HepG2 (cell line): ENCODE measurements at regions not wholly inside any gene's neighbourhood (a gene's known extent, or its start where the extent isn't known, plus 50 kb on each side); places are given as distances from the start of the nearest gene placed in this dataset.

ENCODE experiments used
- ATAC-seq: fragments of 200-7000 bp; cut with Tn5 transposase; 3 replicates; pipeline ENCODE4 v1.9.1; 2020; ENCODE audit warnings: mild to moderate bottlenecking, moderate library complexity
- BruUV-seq: library from RNA; stranded (reverse); fragments of 400-500 nt; replicated peaks from 2 replicates; lab custom pipeline; 2021; lab: Mats Ljungman, UMichigan
- CTCF ChIA-PET: fragments of 300-600 bp; formaldehyde crosslinking; extraction: SDS; loops from one replicate; lab custom pipeline; 2021; ENCODE audit warnings: low total read pairs, inconsistent platforms, low intra/inter-chr PET ratio; lab: Yijun Ruan, JAX
- POLR2A ChIA-PET: fragments of 350-600 bp; sonication (Branson Sonifier 250); formaldehyde crosslinking; loops from one replicate; lab custom pipeline; 2020; ENCODE audit warnings: antibody characterized with exemption, inconsistent platforms; lab: Yijun Ruan, JAX
- DNase-seq: peaks from one replicate; pipeline ENCODE4 v3.0.0-alpha.2; 2015; ENCODE audit warnings: low spot score
- FAIRE-seq: peaks from 3 replicates; lab custom pipeline; 2011; peaks lifted over from hg19 to GRCh38; lab: Jason Lieb, UNC
- H2AFZ ChIP-seq: one replicate; pipeline ENCODE4 v1.6.1; 2011; ENCODE audit warnings: low read length, inconsistent platforms
- H3K27ac ChIP-seq: fragments of 300-600 bp; 3 replicates; pipeline ENCODE4 v1.8.0; 2011; ENCODE audit warnings: mixed run types, mild to moderate bottlenecking, mixed read lengths, low read length, inconsistent platforms; ENCODE audit not compliant: insufficient read depth; ENCODE audit errors: extremely low read length
- H3K27me3 ChIP-seq, 2 experiments: fragments of 200-600 bp in 1 of 2; 2 replicates in 1 of 2; 3 replicates in 1 of 2; pipeline versions ENCODE4 v1.6.0 to v1.8.0; 2011; ENCODE audit warnings: low read length in 2 of 2, mild to moderate bottlenecking in 2 of 2, moderate library complexity in 2 of 2, inconsistent platforms in 1 of 2; ENCODE audit not compliant: insufficient read depth in 2 of 2, control insufficient read depth in 1 of 2
- H3K36me3 ChIP-seq, 2 experiments: fragments of 200-600 bp in 1 of 2; replicated peaks in 1 of 2; 2 replicates in 1 of 2; 3 replicates in 1 of 2; pipeline versions ENCODE4 v1.5.1 to v1.8.0; 2011; ENCODE audit warnings: low read length in 2 of 2, inconsistent platforms in 1 of 2; ENCODE audit not compliant: insufficient read depth in 2 of 2, control insufficient read depth in 1 of 2
- H3K4me1 ChIP-seq: 2 replicates; pipeline ENCODE4 v1.5.1; 2012; ENCODE audit warnings: low read length, inconsistent platforms; ENCODE audit not compliant: insufficient read depth
- H3K4me2 ChIP-seq: 2 replicates; pipeline ENCODE4 v1.6.0; 2011; ENCODE audit warnings: low read depth, low read length, inconsistent platforms
- H3K4me3 ChIP-seq, 3 experiments: fragments of 200-600 bp in 1 of 3; sonication (generic), shearing (Covaris generic) in 1 of 3; replicated peaks in 1 of 3; 2 replicates each; pipeline ENCODE4 v1.5.1; 2011 to 2016; ENCODE audit warnings: low read length in 3 of 3, inconsistent platforms in 2 of 3, low read depth in 2 of 3, mild to moderate bottlenecking in 2 of 3, control low read depth in 1 of 3, mixed read lengths in 1 of 3; ENCODE audit not compliant: insufficient read depth in 1 of 3
- H3K79me2 ChIP-seq: one replicate; pipeline ENCODE4 v1.6.1; 2011; ENCODE audit warnings: low read length, inconsistent platforms; ENCODE audit not compliant: insufficient read depth
- H3K9ac ChIP-seq: 2 replicates; pipeline ENCODE4 v1.6.0; 2011; ENCODE audit warnings: mild to moderate bottlenecking, low read depth, low read length, inconsistent platforms; ENCODE audit not compliant: insufficient read depth
- H3K9me3 ChIP-seq: 2 replicates; pipeline ENCODE4 v1.5.1; 2012; ENCODE audit warnings: mild to moderate bottlenecking, low read length
- H4K20me1 ChIP-seq: 2 replicates; pipeline ENCODE4 v1.6.0; 2011; ENCODE audit warnings: inconsistent platforms, mild to moderate bottlenecking, low read length, moderate library complexity; ENCODE audit not compliant: insufficient read depth
- ATF7-NPFF ChIP-seq: sonication (generic); formaldehyde crosslinking; IDR thresholded peaks from 2 replicates; pipeline ENCODE4 v1.8.1; 2023; ENCODE audit warnings: mild to moderate bottlenecking, low read depth, missing genetic modification reagents, moderate library complexity
- CEBPB ChIP-seq: IDR thresholded peaks from 2 replicates; pipeline ENCODE4 v1.6.1; 2011; ENCODE audit warnings: low read depth, low read length, improper control_type of control experiment, borderline replicate concordance
- ELF4 ChIP-seq: sonication (generic); formaldehyde crosslinking; IDR thresholded peaks from 2 replicates; pipeline ENCODE4 v1.5.0; 2020; ENCODE audit warnings: missing genetic modification reagents, mild to moderate bottlenecking, moderate library complexity, borderline replicate concordance
- HDAC1 ChIP-seq: sonication (generic); formaldehyde crosslinking; IDR thresholded peaks from 2 replicates; pipeline ENCODE4 v1.5.1; 2020; ENCODE audit warnings: mild to moderate bottlenecking, missing genetic modification reagents
- HOXA3 ChIP-seq: sonication (generic); formaldehyde crosslinking; IDR thresholded peaks from 2 replicates; pipeline ENCODE4 v1.5.0; 2020; ENCODE audit warnings: missing genetic modification reagents
- JUN ChIP-seq: sonication (generic); formaldehyde crosslinking; IDR thresholded peaks from 2 replicates; pipeline ENCODE4 v1.4.0; 2020; ENCODE audit warnings: mild to moderate bottlenecking, missing genetic modification reagents
- PRPF4 ChIP-seq: fragments of 200-400 bp; formaldehyde crosslinking; IDR thresholded peaks from 2 replicates; pipeline ENCODE4 v1.6.1; 2016; ENCODE audit warnings: low read length, low read depth; ENCODE audit not compliant: poor library complexity, severe bottlenecking
- TEAD2 ChIP-seq: sonication (generic); formaldehyde crosslinking; IDR thresholded peaks from 2 replicates; pipeline ENCODE4 v1.9.0; 2021; ENCODE audit warnings: missing genetic modification reagents
- ZBTB44 ChIP-seq: sonication (generic); formaldehyde crosslinking; IDR thresholded peaks from 2 replicates; pipeline ENCODE4 v1.4.0; 2020; ENCODE audit warnings: missing genetic modification reagents
- ZEB1 ChIP-seq: IDR thresholded peaks from 2 replicates; pipeline ENCODE4 v1.6.1; 2012; ENCODE audit warnings: mild to moderate bottlenecking, low read depth, inconsistent platforms; ENCODE audit not compliant: insufficient replicate concordance
- ZNF251 ChIP-seq: sonication (generic); formaldehyde crosslinking; IDR thresholded peaks from 2 replicates; pipeline ENCODE4 v1.9.0; 2021; ENCODE audit warnings: mild to moderate bottlenecking, missing genetic modification reagents
- ZNF280D ChIP-seq: sonication (generic); formaldehyde crosslinking; IDR thresholded peaks from 2 replicates; pipeline ENCODE4 v1.5.1; 2020; ENCODE audit warnings: mild to moderate bottlenecking, missing genetic modification reagents
- ZNF333 ChIP-seq: sonication (generic); formaldehyde crosslinking; IDR thresholded peaks from 2 replicates; pipeline ENCODE4 v1.4.0; 2020; ENCODE audit warnings: mild to moderate bottlenecking, missing genetic modification reagents, borderline replicate concordance
- ZNF335 ChIP-seq: sonication (generic); formaldehyde crosslinking; IDR thresholded peaks from 2 replicates; pipeline ENCODE4 v1.4.0; 2020; ENCODE audit warnings: missing genetic modification reagents
- ZNF589 ChIP-seq: sonication (generic); formaldehyde crosslinking; conservative IDR thresholded peaks from 2 replicates; pipeline ENCODE4 v1.8.0; 2022; ENCODE audit warnings: mild to moderate bottlenecking, moderate library complexity, missing genetic modification reagents
- ZNF660 ChIP-seq: sonication (generic); formaldehyde crosslinking; IDR thresholded peaks from 2 replicates; pipeline ENCODE4 v1.5.1; 2020; ENCODE audit warnings: mild to moderate bottlenecking, low read depth, missing genetic modification reagents, borderline replicate concordance
- WGBS: methylation state at CpG from one replicate; pipeline ENCODE4 v1.1.6; 2017; ENCODE audit warnings: low lambda C conversion rate; 5-methylcytosine and 5-hydroxymethylcytosine counted together
- in situ Hi-C: cut with HindIII; loops from 2 replicates; pipeline ENCODE4 v1.10.0; 2017; ENCODE audit warnings: low pct_unique_long_range_greater_than_20kb; ENCODE audit not compliant: extremely low pct_ligation_motif_present
- intact Hi-C: fragments of 100-400 bp; cut with micrococcal nuclease; formaldehyde crosslinking; loops from one replicate; pipeline ENCODE4 v1.10.0; 2022; ENCODE audit not compliant: unreplicated experiment
- TF ChIP-seq, protein P1 (sequence below): sonication (generic); formaldehyde crosslinking; IDR thresholded peaks from 2 replicates; pipeline ENCODE4 v1.4.0; 2020; ENCODE audit warnings: missing genetic modification reagents
- TF ChIP-seq, protein P2 (sequence below): sonication (generic); formaldehyde crosslinking; IDR thresholded peaks from 2 replicates; pipeline ENCODE4 v1.8.0; 2022; ENCODE audit warnings: mild to moderate bottlenecking, missing genetic modification reagents, borderline replicate concordance

DNA sequence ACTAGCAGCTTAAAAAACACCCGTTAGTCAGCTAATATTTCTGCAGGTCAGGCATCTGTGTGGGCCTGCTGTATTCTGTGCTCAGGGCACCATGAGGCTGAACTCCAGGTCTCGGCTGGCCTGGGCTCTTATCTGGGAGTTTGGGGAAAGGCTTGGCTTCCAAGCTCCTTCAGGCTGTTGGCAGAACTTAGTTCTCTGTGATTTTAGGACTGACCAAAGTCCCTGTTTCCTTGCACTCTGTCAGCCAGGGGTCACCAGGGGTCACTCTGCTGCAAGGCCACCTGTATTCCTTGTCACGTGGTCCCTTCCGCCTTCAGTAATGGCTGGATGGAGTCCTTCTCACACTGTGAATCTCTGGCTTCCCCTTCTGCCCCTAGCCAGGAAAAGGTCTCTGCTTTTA lies 586.4 kb downstream of the AACS start (continued):
- TF ChIP-seq CEBPB = no peak
- TF ChIP-seq HDAC1 (CRISPR knock-in tag) = no peak
- no peak for TF ChIP-seq ZNF660 (CRISPR knock-in tag)
- TF ChIP-seq ZNF251 (CRISPR knock-in tag) = no peak
- no peak for TF ChIP-seq ZBTB44 (CRISPR knock-in tag)
- TF ChIP-seq ZNF589 (CRISPR knock-in tag) = no peak
- TF ChIP-seq, protein P1, sequence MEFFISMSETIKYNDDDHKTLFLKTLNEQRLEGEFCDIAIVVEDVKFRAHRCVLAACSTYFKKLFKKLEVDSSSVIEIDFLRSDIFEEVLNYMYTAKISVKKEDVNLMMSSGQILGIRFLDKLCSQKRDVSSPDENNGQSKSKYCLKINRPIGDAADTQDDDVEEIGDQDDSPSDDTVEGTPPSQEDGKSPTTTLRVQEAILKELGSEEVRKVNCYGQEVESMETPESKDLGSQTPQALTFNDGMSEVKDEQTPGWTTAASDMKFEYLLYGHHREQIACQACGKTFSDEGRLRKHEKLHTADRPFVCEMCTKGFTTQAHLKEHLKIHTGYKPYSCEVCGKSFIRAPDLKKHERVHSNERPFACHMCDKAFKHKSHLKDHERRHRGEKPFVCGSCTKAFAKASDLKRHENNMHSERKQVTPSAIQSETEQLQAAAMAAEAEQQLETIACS = no peak
- TF ChIP-seq ZNF333 (CRISPR knock-in tag) = no peak
- TF ChIP-seq, all 625 proteins: peak for 0

DNA sequence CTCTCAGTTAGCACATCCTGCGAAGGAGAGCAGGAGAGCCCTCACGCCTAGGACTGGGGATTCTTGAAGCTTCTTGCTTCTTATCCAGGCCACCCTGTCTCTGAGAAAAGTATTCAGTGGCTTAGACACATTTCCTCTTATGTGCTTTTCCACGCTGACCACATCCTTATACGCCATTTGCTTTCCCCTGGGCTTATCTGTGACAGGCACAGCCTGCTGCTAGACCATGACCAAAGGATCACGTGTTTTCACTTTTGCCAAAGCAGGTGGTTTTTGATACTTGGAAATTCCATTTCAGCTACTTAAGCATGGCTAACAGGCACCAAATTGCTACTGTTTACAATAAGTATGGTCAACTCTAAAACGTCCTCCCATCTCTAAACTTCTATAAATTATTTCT lies 587.4 kb downstream of the AACS start:
- in situ Hi-C loops (no loop called here), intact Hi-C loops (no loop called here)
- no peak overlapping the region for H3K4me3 ChIP-seq
- no peak for DNase-seq
- ChIA-PET POLR2A (no interaction called here), CTCF (no interaction called here)
- H3K79me2 ChIP-seq = no peaks in the 10 kb centered on the region
- H3K27me3 ChIP-seq = no peaks in the 10 kb centered on the region
- H3K36me3 ChIP-seq = no peaks in the 10 kb centered on the region
- H3K4me1 ChIP-seq = no peaks in the 10 kb centered on the region
- WGBS = 26% methylated on average over 5 of the region's 6 CpGs
- H3K27ac ChIP-seq = no peak overlapping the region
- no peak overlapping the region for H2AFZ ChIP-seq
- BruUV-seq = no TSS peak
- ATAC-seq = no peak
- no peak for FAIRE-seq
- H3K4me2 ChIP-seq = no peak overlapping the region
- no peaks in the 10 kb centered on the region for H3K9me3 ChIP-seq
- H3K9ac ChIP-seq = no peak overlapping the region
- H4K20me1 ChIP-seq = no peaks in the 10 kb centered on the region
- TF ChIP-seq HOXA3 (CRISPR knock-in tag) (no peak), ZNF280D (CRISPR knock-in tag) (no peak), ZEB1 (no peak), TEAD2 (CRISPR knock-in tag) (no peak), PRPF4 (no peak), ELF4 (CRISPR knock-in tag) (no peak), ZNF335 (CRISPR knock-in tag) (no peak), ATF7-NPFF (CRISPR knock-in tag) (no peak), JUN (CRISPR knock-in tag) (no peak)
- TF ChIP-seq, protein P2, sequence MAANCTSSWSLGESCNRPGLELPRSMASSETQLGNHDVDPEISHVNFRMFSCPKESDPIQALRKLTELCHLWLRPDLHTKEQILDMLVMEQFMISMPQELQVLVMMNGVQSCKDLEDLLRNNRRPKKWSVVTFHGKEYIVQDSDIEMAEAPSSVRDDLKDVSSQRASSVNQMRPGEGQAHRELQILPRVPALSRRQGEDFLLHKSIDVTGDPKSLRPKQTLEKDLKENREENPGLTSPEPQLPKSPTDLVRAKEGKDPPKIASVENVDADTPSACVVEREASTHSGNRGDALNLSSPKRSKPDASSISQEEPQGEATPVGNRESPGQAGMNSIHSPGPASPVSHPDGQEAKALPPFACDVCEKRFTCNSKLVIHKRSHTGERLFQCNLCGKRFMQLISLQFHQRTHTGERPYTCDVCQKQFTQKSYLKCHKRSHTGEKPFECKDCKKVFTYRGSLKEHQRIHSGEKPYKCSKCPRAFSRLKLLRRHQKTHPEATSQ = no peak
